ENCODE measurements at regions not wholly inside any gene's neighbourhood (a gene's known extent, or its start where the extent isn't known, plus 50 kb on each side); places are given as distances from the start of the nearest gene placed in this dataset.
"Not testable (repeated sequence)": the region's sequence is repeated elsewhere in the genome, so short reads cannot be mapped to it uniquely, and the experiment has no call there.

DNA sequence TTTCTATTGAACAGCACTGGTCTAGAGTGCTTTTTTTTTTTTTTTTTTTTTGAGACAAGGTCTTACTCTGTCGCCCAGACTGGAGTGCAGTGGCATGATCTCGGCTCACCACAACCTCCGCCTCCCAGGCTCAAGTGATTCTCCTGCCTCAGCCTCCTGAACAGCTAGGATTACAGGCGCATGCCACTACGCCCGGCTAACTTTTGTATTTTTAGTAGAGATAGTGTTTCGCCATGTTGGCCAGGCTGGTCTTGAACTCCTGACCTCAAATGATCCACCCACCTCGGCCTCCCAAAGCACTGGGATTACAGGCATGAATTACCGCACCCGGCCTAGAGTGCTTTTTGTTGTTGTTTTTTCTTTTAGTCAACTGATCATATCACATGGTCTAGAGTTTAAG is 79.0 kb upstream of the LRPPRC start:
- not testable (repeated sequence) for H3K4me1 ChIP-seq (ENCODE audit: insufficient read depth, low read length); H3K23ac ChIP-seq (ENCODE audit: insufficient read length, low read depth, low read length); H3K27ac Mint-ChIP-seq; H4K91ac ChIP-seq (ENCODE audit: insufficient read length, low read depth, low read length); H3K9me3 ChIP-seq (ENCODE audit: control insufficient read depth, low read depth, low read length); H3K79me1 ChIP-seq (ENCODE audit: insufficient read depth, low read depth, low read length, poor library complexity, severe bottlenecking); H3K23me2 ChIP-seq (ENCODE audit: insufficient read length, low read depth, low read length, poor library complexity, severe bottlenecking); H3K4ac ChIP-seq (ENCODE audit: low read depth, low read length); H3K9me3 Mint-ChIP-seq; H2BK15ac ChIP-seq (ENCODE audit: low read depth, low read length); H2BK120ac ChIP-seq (ENCODE audit: low read depth, low read length, poor library complexity, severe bottlenecking); H2BK20ac ChIP-seq (ENCODE audit: low read depth, low read length, poor library complexity, severe bottlenecking); DNase-seq; H3K4me1 Mint-ChIP-seq; H3K18ac ChIP-seq (ENCODE audit: insufficient read length, low read depth, low read length); H3K14ac ChIP-seq (ENCODE audit: insufficient read depth, low read length); H3K79me2 ChIP-seq (ENCODE audit: insufficient read depth, low read length); H3T11ph ChIP-seq (ENCODE audit: low read length); H2BK5ac ChIP-seq (ENCODE audit: insufficient read length, low read length); H3K4me3 Mint-ChIP-seq; H3K56ac ChIP-seq (ENCODE audit: insufficient read length, low read depth, low read length); H3K27me3 Mint-ChIP-seq (ENCODE audit: low read depth); H4K8ac ChIP-seq (replicated peaks; ENCODE audit: insufficient read length, low read depth, low read length); H3K27ac ChIP-seq (ENCODE audit: insufficient read length, low read depth, low read length); H4K5ac ChIP-seq (ENCODE audit: insufficient read length, low read depth, low read length); H2BK12ac ChIP-seq (ENCODE audit: insufficient read length, low read depth, low read length); H3K27me3 ChIP-seq (ENCODE audit: insufficient read depth, low read length); H3K36me3 Mint-ChIP-seq (ENCODE audit: insufficient read depth in 1 of 3, low read depth in 3 of 3); H4K20me1 ChIP-seq (ENCODE audit: control insufficient read depth, insufficient read depth, insufficient read length); H2AK5ac ChIP-seq (ENCODE audit: insufficient read length, low read length); H3K9ac ChIP-seq (ENCODE audit: extremely low read depth, insufficient read length, low read length); H3K4me2 ChIP-seq (ENCODE audit: insufficient read depth, insufficient read length, low read length); H2AFZ ChIP-seq (ENCODE audit: low read length)
- no CpG with 5 or more reads among the region's 10 CpGs for WGBS (ENCODE audit: extremely low coverage, insufficient read length, low lambda C conversion rate)
